ENCODE measurements at regions not wholly inside any gene's neighbourhood (a gene's known extent, or its start where the extent isn't known, plus 50 kb on each side); places are given as distances from the start of the nearest gene placed in this dataset.

DNA sequence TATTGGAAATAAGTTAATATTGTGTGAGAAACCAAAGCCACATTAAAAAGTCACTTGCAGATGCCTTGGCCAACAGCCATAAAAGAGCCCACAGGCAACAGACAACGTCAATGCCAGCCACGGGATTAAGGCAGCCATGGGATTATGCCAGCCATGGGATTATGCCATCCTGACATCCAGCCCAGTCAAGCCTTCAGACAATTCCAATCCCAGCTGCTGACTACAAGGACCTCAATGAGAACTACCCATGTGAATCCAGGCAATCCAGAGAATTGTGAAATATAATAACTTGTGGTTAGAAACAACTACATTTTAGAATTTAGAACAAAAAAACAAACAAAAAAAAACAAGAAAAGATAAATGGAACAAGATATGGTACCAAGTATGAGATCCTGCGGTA is 356.6 kb downstream of the EFNB2 start:
- no peak overlapping the region for H2AFZ ChIP-seq (ENCODE audit: low read depth, low read length, poor library complexity, severe bottlenecking)
- peaks cover 16 to 22% of the 10 kb centered on the region in 2 experiments for H3K4me1 ChIP-seq (ENCODE audit: control insufficient read depth in 1 of 2, insufficient read depth in 2 of 2, low read length in 2 of 2)
- CTCF ChIA-PET: no interaction called here
- H3K4me3 ChIP-seq (replicated peaks in 1 of 2; ENCODE audit: low read depth in 1 of 2, low read length in 2 of 2): no peak overlapping the region
- DNase-seq (ENCODE audit: low read depth, low spot score) (no peak), ATAC-seq (no peak)
- POLR2A ChIA-PET: no interaction called here
- H3K36me3 ChIP-seq (ENCODE audit: control insufficient read depth in 1 of 2, insufficient read depth in 2 of 2, low read length in 2 of 2): no peaks in the 10 kb centered on the region
- TF ChIP-seq SRF (IDR thresholded peaks at IDR 0.05; ENCODE audit: low read depth) (no peak), YY1 (IDR thresholded peaks at IDR 0.05; ENCODE audit: extremely low read depth, insufficient replicate concordance, low read depth, low read length) (no peak), SP1 (IDR thresholded peaks at IDR 0.05; ENCODE audit: low read depth) (no peak), EZH2phosphoT487 (IDR thresholded peaks at IDR 0.05; ENCODE audit: borderline replicate concordance) (no peak), TCF7L2 (IDR thresholded peaks at IDR 0.05; ENCODE audit: borderline replicate concordance, extremely low read depth, insufficient read depth, insufficient read length) (no peak), POLR2AphosphoS5 (IDR thresholded peaks at IDR 0.05; ENCODE audit: low read depth, low read length) (no peak), SIN3A (IDR thresholded peaks at IDR 0.05; ENCODE audit: low read depth) (no peak), FOSL1 (IDR thresholded peaks at IDR 0.05; ENCODE audit: low read depth) (no peak), ELF1 (IDR thresholded peaks at IDR 0.05; ENCODE audit: borderline replicate concordance, low read depth) (no peak), ZBTB33 (IDR thresholded peaks at IDR 0.05; ENCODE audit: extremely low read depth, insufficient replicate concordance, low read length) (no peak), RAD21 (IDR thresholded peaks at IDR 0.05; ENCODE audit: low read depth) (no peak), CBX3 (IDR thresholded peaks at IDR 0.05; ENCODE audit: low read depth) (no peak)
- TF ChIP-seq, protein P1, sequence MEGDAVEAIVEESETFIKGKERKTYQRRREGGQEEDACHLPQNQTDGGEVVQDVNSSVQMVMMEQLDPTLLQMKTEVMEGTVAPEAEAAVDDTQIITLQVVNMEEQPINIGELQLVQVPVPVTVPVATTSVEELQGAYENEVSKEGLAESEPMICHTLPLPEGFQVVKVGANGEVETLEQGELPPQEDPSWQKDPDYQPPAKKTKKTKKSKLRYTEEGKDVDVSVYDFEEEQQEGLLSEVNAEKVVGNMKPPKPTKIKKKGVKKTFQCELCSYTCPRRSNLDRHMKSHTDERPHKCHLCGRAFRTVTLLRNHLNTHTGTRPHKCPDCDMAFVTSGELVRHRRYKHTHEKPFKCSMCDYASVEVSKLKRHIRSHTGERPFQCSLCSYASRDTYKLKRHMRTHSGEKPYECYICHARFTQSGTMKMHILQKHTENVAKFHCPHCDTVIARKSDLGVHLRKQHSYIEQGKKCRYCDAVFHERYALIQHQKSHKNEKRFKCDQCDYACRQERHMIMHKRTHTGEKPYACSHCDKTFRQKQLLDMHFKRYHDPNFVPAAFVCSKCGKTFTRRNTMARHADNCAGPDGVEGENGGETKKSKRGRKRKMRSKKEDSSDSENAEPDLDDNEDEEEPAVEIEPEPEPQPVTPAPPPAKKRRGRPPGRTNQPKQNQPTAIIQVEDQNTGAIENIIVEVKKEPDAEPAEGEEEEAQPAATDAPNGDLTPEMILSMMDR (IDR thresholded peaks at IDR 0.05 in 2 of 3, conservative IDR thresholded peaks at IDR 0.05 in 1 of 3; ENCODE audit: borderline replicate concordance in 1 of 3, insufficient read depth in 1 of 3, low read depth in 2 of 3, low read length in 2 of 3): no peak
- TF ChIP-seq, protein P2, sequence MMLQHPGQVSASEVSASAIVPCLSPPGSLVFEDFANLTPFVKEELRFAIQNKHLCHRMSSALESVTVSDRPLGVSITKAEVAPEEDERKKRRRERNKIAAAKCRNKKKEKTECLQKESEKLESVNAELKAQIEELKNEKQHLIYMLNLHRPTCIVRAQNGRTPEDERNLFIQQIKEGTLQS (IDR thresholded peaks at IDR 0.05): no peak
- no peak overlapping the region for H3K27ac ChIP-seq (ENCODE audit: low read depth, low read length)
- no TSS peak for BruUV-seq (replicated peaks)
- H3K9ac ChIP-seq (ENCODE audit: low read length): no peak overlapping the region
- peaks cover 0 to 7% of the 10 kb centered on the region in 2 experiments; a peak in 1 of 4 replicates for H3K9me3 ChIP-seq (ENCODE audit: control insufficient read depth in 1 of 2, insufficient read depth in 1 of 2, low read depth in 1 of 2, low read length in 2 of 2)
- no peaks in the 10 kb centered on the region for H4K20me1 ChIP-seq (ENCODE audit: insufficient read depth)
- intact Hi-C loops (cut with micrococcal nuclease): no loop called here
- H3K4me2 ChIP-seq (ENCODE audit: low read length): no peak overlapping the region
- RAD21 ChIA-PET (ENCODE audit: low non-redundant PET in 1 of 2, low total read pairs in 2 of 2, uncharacterized antibody in 2 of 2, unreplicated experiment in 2 of 2): no interaction called here
- H3K9me2 ChIP-seq (ENCODE audit: insufficient read depth): no peaks in the 10 kb centered on the region
- H3K79me2 ChIP-seq (ENCODE audit: insufficient read depth, low read length): no peaks in the 10 kb centered on the region
- H3K27me3 ChIP-seq (ENCODE audit: insufficient read depth, low read length): no peaks in the 10 kb centered on the region

All from HCT116 (cell line).